GM12878 (cell line): ENCODE measurements at regions not wholly inside any gene's neighbourhood (a gene's known extent, or its start where the extent isn't known, plus 50 kb on each side); places are given as distances from the start of the nearest gene placed in this dataset.

Source experiments
- CTCF ChIP-seq, 3 experiments: IDR thresholded peaks in 2 of 3; conservative IDR thresholded peaks in 1 of 3; 2 replicates each; pipeline ENCODE4 v1.5.1; 2011; ENCODE audit warnings: low read depth in 3 of 3, low read length in 3 of 3, mild to moderate bottlenecking in 3 of 3, control low read depth in 2 of 3, moderate library complexity in 2 of 3, inconsistent platforms in 1 of 3, mixed read lengths in 1 of 3; ENCODE audit not compliant: control insufficient read depth in 2 of 3, insufficient read depth in 1 of 3; ENCODE audit errors: extremely low read depth in 1 of 3
- CUX1 ChIP-seq: IDR thresholded peaks from 2 replicates; pipeline ENCODE4 v1.6.1; 2012; ENCODE audit warnings: improper control_type of control experiment, low read depth, low read length; ENCODE audit not compliant: insufficient replicate concordance
- EP300 ChIP-seq, 2 experiments: fragments of 150-350 bp in 1 of 2; IDR thresholded peaks; 2 replicates each; pipeline ENCODE4 v1.6.1; 2011 to 2012; ENCODE audit warnings: low read depth in 2 of 2, low read length in 2 of 2, borderline replicate concordance in 1 of 2, improper control_type of control experiment in 1 of 2, inconsistent platforms in 1 of 2; ENCODE audit not compliant: control insufficient read depth in 1 of 2
- ESRRA ChIP-seq: IDR thresholded peaks from 2 replicates; pipeline ENCODE4 v1.6.1; 2012; ENCODE audit warnings: mild to moderate bottlenecking, low read length, improper control_type of control experiment
- FOS ChIP-seq: IDR thresholded peaks from 3 replicates; pipeline ENCODE4 v1.6.1; 2011; ENCODE audit warnings: borderline replicate concordance; ENCODE audit not compliant: insufficient read length; ENCODE audit errors: extremely low read depth
- HCFC1 ChIP-seq: fragments of 150-350 bp; IDR thresholded peaks from 2 replicates; pipeline ENCODE4 v1.6.1; 2014; ENCODE audit warnings: low read length
- KDM1A ChIP-seq: fragments of 200-600 bp; sonication (generic); IDR thresholded peaks from 2 replicates; pipeline ENCODE4 v1.6.1; 2016; ENCODE audit warnings: borderline replicate concordance
- LARP7 ChIP-seq: fragments of 450-650 bp; IDR thresholded peaks from 2 replicates; pipeline ENCODE4 v1.6.1; 2017; ENCODE audit warnings: mild to moderate bottlenecking
- STAT3 ChIP-seq: IDR thresholded peaks from 2 replicates; pipeline ENCODE4 v1.6.1; 2011; ENCODE audit warnings: low read depth, low read length, improper control_type of control experiment
- TBL1XR1 ChIP-seq: IDR thresholded peaks from 2 replicates; pipeline ENCODE4 v1.6.1; 2012; ENCODE audit warnings: low read depth, low read length, improper control_type of control experiment
- ZSCAN29 ChIP-seq: fragments of 450-650 bp; IDR thresholded peaks from 2 replicates; pipeline ENCODE4 v1.6.1; 2017; ENCODE audit warnings: mild to moderate bottlenecking, moderate library complexity
- TF ChIP-seq, protein P1 (sequence below): fragments of 450-650 bp; IDR thresholded peaks from 2 replicates; pipeline ENCODE4 v1.6.1; 2017; ENCODE audit warnings: mild to moderate bottlenecking, moderate library complexity

- TF ChIP-seq, protein P1, sequence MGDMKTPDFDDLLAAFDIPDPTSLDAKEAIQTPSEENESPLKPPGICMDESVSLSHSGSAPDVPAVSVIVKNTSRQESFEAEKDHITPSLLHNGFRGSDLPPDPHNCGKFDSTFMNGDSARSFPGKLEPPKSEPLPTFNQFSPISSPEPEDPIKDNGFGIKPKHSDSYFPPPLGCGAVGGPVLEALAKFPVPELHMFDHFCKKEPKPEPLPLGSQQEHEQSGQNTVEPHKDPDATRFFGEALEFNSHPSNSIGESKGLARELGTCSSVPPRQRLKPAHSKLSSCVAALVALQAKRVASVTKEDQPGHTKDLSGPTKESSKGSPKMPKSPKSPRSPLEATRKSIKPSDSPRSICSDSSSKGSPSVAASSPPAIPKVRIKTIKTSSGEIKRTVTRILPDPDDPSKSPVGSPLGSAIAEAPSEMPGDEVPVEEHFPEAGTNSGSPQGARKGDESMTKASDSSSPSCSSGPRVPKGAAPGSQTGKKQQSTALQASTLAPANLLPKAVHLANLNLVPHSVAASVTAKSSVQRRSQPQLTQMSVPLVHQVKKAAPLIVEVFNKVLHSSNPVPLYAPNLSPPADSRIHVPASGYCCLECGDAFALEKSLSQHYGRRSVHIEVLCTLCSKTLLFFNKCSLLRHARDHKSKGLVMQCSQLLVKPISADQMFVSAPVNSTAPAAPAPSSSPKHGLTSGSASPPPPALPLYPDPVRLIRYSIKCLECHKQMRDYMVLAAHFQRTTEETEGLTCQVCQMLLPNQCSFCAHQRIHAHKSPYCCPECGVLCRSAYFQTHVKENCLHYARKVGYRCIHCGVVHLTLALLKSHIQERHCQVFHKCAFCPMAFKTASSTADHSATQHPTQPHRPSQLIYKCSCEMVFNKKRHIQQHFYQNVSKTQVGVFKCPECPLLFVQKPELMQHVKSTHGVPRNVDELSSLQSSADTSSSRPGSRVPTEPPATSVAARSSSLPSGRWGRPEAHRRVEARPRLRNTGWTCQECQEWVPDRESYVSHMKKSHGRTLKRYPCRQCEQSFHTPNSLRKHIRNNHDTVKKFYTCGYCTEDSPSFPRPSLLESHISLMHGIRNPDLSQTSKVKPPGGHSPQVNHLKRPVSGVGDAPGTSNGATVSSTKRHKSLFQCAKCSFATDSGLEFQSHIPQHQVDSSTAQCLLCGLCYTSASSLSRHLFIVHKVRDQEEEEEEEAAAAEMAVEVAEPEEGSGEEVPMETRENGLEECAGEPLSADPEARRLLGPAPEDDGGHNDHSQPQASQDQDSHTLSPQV: no peak
- TF ChIP-seq KDM1A (no peak), CTCF (IDR thresholded peaks at IDR 0.05 in 2 of 3, conservative IDR thresholded peaks at IDR 0.05 in 1 of 3; ENCODE audit: control insufficient read depth in 2 of 3, extremely low read depth in 1 of 3, insufficient read depth in 1 of 3, low read depth in 3 of 3, low read length in 3 of 3) (no peak), HCFC1 (no peak), STAT3 (no peak), ZSCAN29 (no peak), EP300 (IDR thresholded peaks at IDR 0.05; ENCODE audit: borderline replicate concordance in 1 of 2, control insufficient read depth in 1 of 2, low read depth in 2 of 2, low read length in 2 of 2) (no peak), CUX1 (no peak), FOS (no peak), LARP7 (no peak), TBL1XR1 (no peak), ESRRA (no peak)
These were observed 153.9 kb upstream of the MIS18BP1 start for GRCh38 chr14:45406942-45407341.
